SU-DHL-6 (cell line): ENCODE measurements at regions not wholly inside any gene's neighbourhood (a gene's known extent, or its start where the extent isn't known, plus 50 kb on each side); places are given as distances from the start of the nearest gene placed in this dataset.

ENCODE experiments used
- EZH2phosphoT487 ChIP-seq: fragments of 200-600 bp; sonication (generic), shearing (Covaris generic); conservative IDR thresholded peaks from 2 replicates; pipeline ENCODE4 v1.6.1; 2018; ENCODE audit warnings: mild to moderate bottlenecking, antibody characterized with exemption, low read length, moderate library complexity, mixed read lengths
- TF ChIP-seq, protein P1 (sequence below): fragments of 200-600 bp; sonication (generic); IDR thresholded peaks from one replicate; pipeline ENCODE4 v1.5.1; 2017; ENCODE audit warnings: antibody characterized with exemption, mild to moderate bottlenecking, low read length, moderate library complexity; ENCODE audit not compliant: insufficient read depth, poor library complexity, severe bottlenecking

DNA sequence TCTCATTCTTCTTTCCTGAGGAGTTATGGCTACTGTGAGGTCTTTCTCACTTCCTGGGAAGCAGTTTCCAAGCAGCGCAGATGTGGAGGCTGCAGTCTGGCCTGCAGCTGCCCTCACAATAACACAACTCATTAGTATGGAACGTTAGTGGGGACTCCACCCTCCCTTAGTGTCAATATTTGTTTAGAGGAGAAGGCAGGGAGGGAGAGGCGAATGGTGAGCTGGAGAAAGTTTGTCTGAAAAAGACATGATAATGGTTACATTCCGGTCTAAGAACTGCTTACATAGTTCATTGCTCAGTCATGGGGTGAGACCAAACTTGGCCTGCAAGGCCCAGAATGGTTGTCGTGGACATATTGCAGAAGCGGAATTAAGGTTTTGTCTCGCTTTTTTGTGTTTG, 170.2 kb downstream of the HS3ST3B1 start:
- TF ChIP-seq, protein P1, sequence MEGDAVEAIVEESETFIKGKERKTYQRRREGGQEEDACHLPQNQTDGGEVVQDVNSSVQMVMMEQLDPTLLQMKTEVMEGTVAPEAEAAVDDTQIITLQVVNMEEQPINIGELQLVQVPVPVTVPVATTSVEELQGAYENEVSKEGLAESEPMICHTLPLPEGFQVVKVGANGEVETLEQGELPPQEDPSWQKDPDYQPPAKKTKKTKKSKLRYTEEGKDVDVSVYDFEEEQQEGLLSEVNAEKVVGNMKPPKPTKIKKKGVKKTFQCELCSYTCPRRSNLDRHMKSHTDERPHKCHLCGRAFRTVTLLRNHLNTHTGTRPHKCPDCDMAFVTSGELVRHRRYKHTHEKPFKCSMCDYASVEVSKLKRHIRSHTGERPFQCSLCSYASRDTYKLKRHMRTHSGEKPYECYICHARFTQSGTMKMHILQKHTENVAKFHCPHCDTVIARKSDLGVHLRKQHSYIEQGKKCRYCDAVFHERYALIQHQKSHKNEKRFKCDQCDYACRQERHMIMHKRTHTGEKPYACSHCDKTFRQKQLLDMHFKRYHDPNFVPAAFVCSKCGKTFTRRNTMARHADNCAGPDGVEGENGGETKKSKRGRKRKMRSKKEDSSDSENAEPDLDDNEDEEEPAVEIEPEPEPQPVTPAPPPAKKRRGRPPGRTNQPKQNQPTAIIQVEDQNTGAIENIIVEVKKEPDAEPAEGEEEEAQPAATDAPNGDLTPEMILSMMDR = no peak
- TF ChIP-seq EZH2phosphoT487 = no peak
